Activated B cell treated with CpG ODN at 0.5 μM for 24 hours (primary cell): ENCODE measurements at regions not wholly inside any gene's neighbourhood (a gene's known extent, or its start where the extent isn't known, plus 50 kb on each side); places are given as distances from the start of the nearest gene placed in this dataset.
"Not testable (repeated sequence)": the region's sequence is repeated elsewhere in the genome, so short reads cannot be mapped to it uniquely, and the experiment has no call there.

Experiments
- ATAC-seq: fragments of 200-7000 bp; cut with Tn5 transposase; one replicate; pipeline ENCODE4 v1.10.0; 2021; ENCODE audit warnings: low read depth, mild to moderate bottlenecking, moderate library complexity
- CTCF ChIA-PET: fragments of 350-600 bp; sonication (Branson Sonifier 250); formaldehyde crosslinking; loops from one replicate; lab custom pipeline; 2021; ENCODE audit warnings: antibody characterized with exemption; lab: Charles Lee
- POLR2A ChIA-PET: fragments of 350-600 bp; sonication (Branson Sonifier 250); formaldehyde crosslinking; loops from one replicate; lab custom pipeline; 2021; ENCODE audit warnings: antibody characterized with exemption; lab: Charles Lee
- DNase-seq: peaks from one replicate; pipeline ENCODE4 v3.0.0; 2022
- H3K27ac Mint-ChIP-seq: one replicate; pipeline ENCODE4 v1.8.0; 2020; ENCODE audit warnings: mixed read lengths
- H3K27me3 Mint-ChIP-seq: one replicate; pipeline ENCODE4 v1.8.0; 2021; ENCODE audit warnings: mixed read lengths
- H3K36me3 Mint-ChIP-seq: one replicate; pipeline ENCODE4 v1.8.0; 2021; ENCODE audit warnings: low read depth, mixed read lengths
- H3K4me1 Mint-ChIP-seq: one replicate; pipeline ENCODE4 v1.8.0; 2021; ENCODE audit warnings: mixed read lengths
- H3K4me3 Mint-ChIP-seq: one replicate; pipeline ENCODE4 v1.8.0; 2020; ENCODE audit warnings: mild to moderate bottlenecking, mixed read lengths
- H3K9me3 Mint-ChIP-seq: one replicate; pipeline ENCODE4 v1.8.0; 2020; ENCODE audit warnings: mixed read lengths
- CTCF ChIP-seq: fragments of 200-600 bp; IDR thresholded peaks from one replicate; pipeline ENCODE4 v1.8.0; 2022; ENCODE audit warnings: antibody characterized with exemption, mild to moderate bottlenecking
- intact Hi-C: fragments of 100-400 bp; cut with micrococcal nuclease; formaldehyde crosslinking; loops from one replicate; pipeline ENCODE4 v1.15.1; 2024

GRCh38 chrY:12310832-12311231, 390.2 kb upstream of the USP9Y start:
- ChIA-PET POLR2A (no interaction called here), CTCF (no interaction called here)
- no peaks in the 10 kb centered on the region for H3K36me3 Mint-ChIP-seq
- no peak overlapping the region for H3K4me3 Mint-ChIP-seq
- no peak for DNase-seq
- ATAC-seq: no peak
- H3K9me3 Mint-ChIP-seq: no peaks in the 10 kb centered on the region
- no peak for TF ChIP-seq CTCF
- intact Hi-C loops: no loop called here
- H3K4me1 Mint-ChIP-seq: no peaks in the 10 kb centered on the region
- no peak overlapping the region for H3K27ac Mint-ChIP-seq
- no peaks in the 10 kb centered on the region for H3K27me3 Mint-ChIP-seq

- no peak overlapping the region for H3K27ac Mint-ChIP-seq
- ATAC-seq (no peak), DNase-seq (no peak)
- intact Hi-C loops: no loop called here
- no peaks in the 10 kb centered on the region for H3K4me1 Mint-ChIP-seq
- ChIA-PET POLR2A (no interaction called here), CTCF (no interaction called here)
- no peaks in the 10 kb centered on the region for H3K27me3 Mint-ChIP-seq
- no peaks in the 10 kb centered on the region for H3K9me3 Mint-ChIP-seq
- no peak overlapping the region for H3K4me3 Mint-ChIP-seq
- no peaks in the 10 kb centered on the region for H3K36me3 Mint-ChIP-seq
- TF ChIP-seq CTCF: no peak
Measured at GRCh38 chrY:12327751-12328150, 373.3 kb upstream of the USP9Y start.

GRCh38 chrY:12331917-12332316, 369.1 kb upstream of the USP9Y start:
- not testable (repeated sequence) for H3K4me1 Mint-ChIP-seq

GRCh38 chrY:12343211-12343610, 357.8 kb upstream of the USP9Y start:
- ChIA-PET POLR2A (no interaction called here), CTCF (no interaction called here)
- Mint-ChIP-seq H3K36me3 (no peaks in the 10 kb centered on the region), H3K4me3 (no peak overlapping the region), H3K27ac (no peak overlapping the region), H3K27me3 (no peaks in the 10 kb centered on the region), H3K4me1 (no peaks in the 10 kb centered on the region), H3K9me3 (peaks cover 3% of the 10 kb centered on the region)
- ATAC-seq (no peak), DNase-seq (no peak)
- TF ChIP-seq CTCF: no peak
- intact Hi-C loops: no loop called here

More at GRCh38 chrY:12331917-12332316, 369.1 kb upstream of the USP9Y start:
- intact Hi-C loops, H3K36me3 Mint-ChIP-seq, H3K27me3 Mint-ChIP-seq, DNase-seq, CTCF ChIA-PET, ATAC-seq, H3K4me3 Mint-ChIP-seq, POLR2A ChIA-PET, H3K27ac Mint-ChIP-seq, H3K9me3 Mint-ChIP-seq: not testable (repeated sequence)

- TF ChIP-seq CTCF: no peak
- POLR2A ChIA-PET: no interaction called here
- Mint-ChIP-seq H3K4me1 (no peaks in the 10 kb centered on the region), H3K27me3 (no peaks in the 10 kb centered on the region), H3K9me3 (peaks cover 2% of the 10 kb centered on the region), H3K36me3 (no peaks in the 10 kb centered on the region), H3K27ac (no peak overlapping the region), H3K4me3 (no peak overlapping the region)
- intact Hi-C loops: no loop called here
- CTCF ChIA-PET: no interaction called here
- ATAC-seq (no peak), DNase-seq (no peak)
Measured at GRCh38 chrY:12348181-12348580, 352.9 kb upstream of the USP9Y start.

GRCh38 chrY:12357204-12357603, 343.8 kb upstream of the USP9Y start:
- H3K27me3 Mint-ChIP-seq: no peaks in the 10 kb centered on the region
- no peaks in the 10 kb centered on the region for H3K36me3 Mint-ChIP-seq
- ChIA-PET CTCF (no interaction called here), POLR2A (no interaction called here)
- DNase-seq: no peak
- intact Hi-C loops: no loop called here
- H3K27ac Mint-ChIP-seq: no peak overlapping the region
- no peaks in the 10 kb centered on the region for H3K9me3 Mint-ChIP-seq
- TF ChIP-seq CTCF: no peak
- ATAC-seq: no peak
- no peak overlapping the region for H3K4me3 Mint-ChIP-seq
- H3K4me1 Mint-ChIP-seq: no peaks in the 10 kb centered on the region
